BJ (cell line): ENCODE measurements at regions not wholly inside any gene's neighbourhood (a gene's known extent, or its start where the extent isn't known, plus 50 kb on each side); places are given as distances from the start of the nearest gene placed in this dataset.

Experiments
- CTCF ChIA-PET: fragments of 350-600 bp; formaldehyde crosslinking; extraction: SDS; loops from one replicate; lab custom pipeline; 2021; ENCODE audit warnings: antibody characterized with exemption, inconsistent platforms; lab: Yijun Ruan, JAX
- POLR2A ChIA-PET: fragments of 300-600 bp; sonication (Branson Sonifier 250); formaldehyde crosslinking; extraction: SDS; loops from one replicate; lab custom pipeline; 2021; ENCODE audit warnings: antibody characterized with exemption; lab: Charles Lee
- DNase-seq: peaks from one replicate; pipeline ENCODE4 v3.0.0-alpha.2; 2011; ENCODE audit warnings: low read depth
- H3K27me3 ChIP-seq: 2 replicates; pipeline ENCODE4 v1.6.0; 2011; ENCODE audit warnings: low read length; ENCODE audit not compliant: control insufficient read depth, insufficient read depth
- H3K36me3 ChIP-seq: 2 replicates; pipeline ENCODE4 v1.5.1; 2011; ENCODE audit warnings: low read length; ENCODE audit not compliant: control insufficient read depth, insufficient read depth
- H3K4me3 ChIP-seq: 2 replicates; pipeline ENCODE4 v1.5.1; 2011; ENCODE audit warnings: low read depth, mild to moderate bottlenecking, control low read depth, low read length
- TF ChIP-seq, protein P1 (sequence below): IDR thresholded peaks from 2 replicates; pipeline ENCODE4 v1.5.1; 2011; ENCODE audit warnings: low read depth, mild to moderate bottlenecking, control low read depth, inconsistent platforms, low read length, moderate library complexity; ENCODE audit not compliant: insufficient read depth

DNA sequence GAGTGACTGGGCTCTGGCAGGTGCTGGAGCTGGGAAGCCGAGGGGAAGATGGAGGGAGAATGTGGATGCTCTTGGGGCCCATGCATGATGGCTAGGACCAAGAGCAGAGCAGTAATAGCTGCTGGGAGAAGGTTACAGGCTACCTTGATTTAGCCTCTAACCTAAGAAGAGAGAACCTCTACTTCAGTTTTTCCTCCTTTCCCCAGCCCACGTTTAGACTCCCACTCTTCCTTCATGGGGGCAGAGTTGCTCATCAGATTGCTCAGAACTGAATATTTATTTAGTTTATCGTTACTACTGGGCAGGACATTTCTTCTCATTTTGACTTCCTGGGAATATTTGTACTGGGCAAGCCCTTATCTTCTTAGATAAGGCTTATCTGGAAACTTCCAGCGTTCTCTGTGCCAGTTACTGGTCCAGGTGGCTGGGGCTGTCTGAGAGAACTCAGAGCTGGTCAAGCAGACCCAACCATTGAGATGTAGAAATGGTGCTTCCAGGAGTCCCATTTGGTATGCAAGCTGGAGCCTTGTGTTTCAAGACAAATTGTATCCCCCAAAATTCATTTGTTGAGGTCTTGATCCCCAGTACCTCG is 442.9 kb upstream of the BOD1L1 start:
- CTCF ChIA-PET, result interaction anchor here (1.6 kb wide), 1 partner anchor 10 kb away, joined by 4 read pairs; no protein-coding TSS in a partner anchor
- no peak overlapping the region for H3K4me3 ChIP-seq
- no peak for DNase-seq

DNA sequence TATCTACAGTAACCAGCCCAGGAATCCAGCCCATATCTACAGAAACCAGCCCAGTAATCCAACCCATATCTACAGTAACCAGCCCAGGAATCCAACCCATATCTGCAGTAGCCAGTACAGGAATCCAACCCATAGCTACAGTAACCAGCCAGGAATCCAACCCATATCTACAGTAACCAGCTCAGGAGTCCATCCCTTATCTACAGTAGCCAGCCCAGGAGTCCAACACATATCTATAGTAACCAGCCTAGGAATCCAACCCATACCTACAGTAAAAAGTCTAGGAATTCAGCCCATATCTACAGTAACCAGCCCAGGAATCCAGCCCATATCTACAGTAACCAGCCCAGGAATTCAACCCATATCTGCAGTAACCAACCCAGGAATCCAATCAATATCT is 445.0 kb upstream of the BOD1L1 start:
- ChIA-PET CTCF (no interaction called here), POLR2A (no interaction called here)
- no peak overlapping the region for H3K4me3 ChIP-seq
- DNase-seq, result no peak
- TF ChIP-seq, protein P1, sequence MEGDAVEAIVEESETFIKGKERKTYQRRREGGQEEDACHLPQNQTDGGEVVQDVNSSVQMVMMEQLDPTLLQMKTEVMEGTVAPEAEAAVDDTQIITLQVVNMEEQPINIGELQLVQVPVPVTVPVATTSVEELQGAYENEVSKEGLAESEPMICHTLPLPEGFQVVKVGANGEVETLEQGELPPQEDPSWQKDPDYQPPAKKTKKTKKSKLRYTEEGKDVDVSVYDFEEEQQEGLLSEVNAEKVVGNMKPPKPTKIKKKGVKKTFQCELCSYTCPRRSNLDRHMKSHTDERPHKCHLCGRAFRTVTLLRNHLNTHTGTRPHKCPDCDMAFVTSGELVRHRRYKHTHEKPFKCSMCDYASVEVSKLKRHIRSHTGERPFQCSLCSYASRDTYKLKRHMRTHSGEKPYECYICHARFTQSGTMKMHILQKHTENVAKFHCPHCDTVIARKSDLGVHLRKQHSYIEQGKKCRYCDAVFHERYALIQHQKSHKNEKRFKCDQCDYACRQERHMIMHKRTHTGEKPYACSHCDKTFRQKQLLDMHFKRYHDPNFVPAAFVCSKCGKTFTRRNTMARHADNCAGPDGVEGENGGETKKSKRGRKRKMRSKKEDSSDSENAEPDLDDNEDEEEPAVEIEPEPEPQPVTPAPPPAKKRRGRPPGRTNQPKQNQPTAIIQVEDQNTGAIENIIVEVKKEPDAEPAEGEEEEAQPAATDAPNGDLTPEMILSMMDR, result no peak
- no peaks in the 10 kb centered on the region for H3K27me3 ChIP-seq
- no peaks in the 10 kb centered on the region for H3K36me3 ChIP-seq

More for the DNA sequence above, 442.9 kb upstream of the BOD1L1 start:
- POLR2A ChIA-PET, result no interaction called here
- H3K27me3 ChIP-seq, result no peaks in the 10 kb centered on the region
- no peaks in the 10 kb centered on the region for H3K36me3 ChIP-seq
- TF ChIP-seq, protein P1, result no peak

DNA sequence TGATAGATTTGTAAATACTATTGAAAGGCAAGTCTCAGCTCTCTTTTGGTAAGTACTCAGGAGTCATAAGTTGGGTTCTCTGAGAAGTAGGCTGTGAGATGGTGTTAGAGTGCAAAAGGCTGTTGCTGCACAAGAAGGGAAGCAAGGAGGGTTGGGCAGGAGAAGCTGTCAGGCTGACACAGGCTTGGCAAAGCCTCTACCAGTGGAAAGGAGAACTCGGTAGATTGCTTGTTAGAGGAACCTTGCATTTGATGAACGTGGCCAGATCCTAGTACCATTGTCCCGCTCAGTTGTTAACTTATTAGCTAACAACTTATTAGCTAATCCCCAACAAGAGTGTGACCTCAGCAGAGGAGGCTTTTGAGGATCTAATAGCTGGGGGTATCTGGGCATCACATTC is 449.3 kb upstream of the BOD1L1 start:
- TF ChIP-seq, protein P1, result no peak
- no peaks in the 10 kb centered on the region for H3K27me3 ChIP-seq
- ChIA-PET POLR2A (no interaction called here), CTCF (interaction anchor here (1.5 kb wide), 1 partner anchor 8 kb away, joined by 4 read pairs; no protein-coding TSS in a partner anchor)
- no peak for DNase-seq
- H3K36me3 ChIP-seq, result no peaks in the 10 kb centered on the region
- H3K4me3 ChIP-seq, result no peak overlapping the region

DNA sequence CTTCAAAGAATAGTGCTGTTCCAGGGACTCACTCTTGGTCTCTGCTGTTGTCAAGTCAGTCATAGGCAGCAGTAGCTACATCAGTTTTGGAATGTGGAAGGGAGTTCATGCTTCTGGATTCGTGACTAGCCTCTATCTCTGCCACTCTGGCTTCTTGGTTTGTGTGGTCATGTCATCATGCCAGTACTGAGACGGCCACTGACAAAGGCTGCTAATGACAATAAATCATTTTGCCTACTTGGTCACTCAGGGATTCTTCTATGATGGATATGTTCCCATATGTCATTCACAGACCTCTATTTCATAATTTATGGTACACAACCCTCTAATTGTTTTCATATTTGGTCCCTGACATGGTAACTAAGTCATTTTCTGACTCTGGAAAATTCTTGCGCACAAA is 450.8 kb upstream of the BOD1L1 start:
- CTCF ChIA-PET, result interaction anchor here (0.6 kb wide), 1 partner anchor 48 kb away, joined by 3 read pairs; no protein-coding TSS in a partner anchor

DNA sequence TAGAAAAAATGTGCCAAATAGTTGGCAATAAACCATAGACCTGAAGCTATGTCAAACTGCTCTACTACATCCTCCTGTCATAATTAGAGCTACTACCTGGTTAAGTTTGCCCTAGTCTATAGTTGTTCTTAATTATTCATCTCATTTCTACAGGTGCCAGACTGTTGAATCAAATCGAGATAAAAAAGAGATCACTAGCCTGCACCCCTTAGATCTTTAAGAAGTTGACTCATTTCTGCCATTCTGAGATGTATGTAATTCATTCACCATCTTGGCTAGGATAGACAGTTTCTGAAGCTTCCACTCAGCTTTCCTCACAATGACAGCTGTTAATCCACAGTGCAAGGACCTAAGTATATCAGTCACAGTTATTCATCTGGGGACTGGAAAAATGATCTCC is 452.1 kb upstream of the BOD1L1 start:
- no peak overlapping the region for H3K4me3 ChIP-seq
- DNase-seq, result no peak
- no peaks in the 10 kb centered on the region for H3K36me3 ChIP-seq
- ChIA-PET POLR2A (no interaction called here), CTCF (interaction anchor here (0.7 to 1.6 kb wide), 2 partner anchors 8 to 10 kb away, joined by 3 to 4 read pairs; no protein-coding TSS in a partner anchor)
- H3K27me3 ChIP-seq, result no peaks in the 10 kb centered on the region
- TF ChIP-seq, protein P1, result no peak

More for the DNA sequence above, 450.8 kb upstream of the BOD1L1 start:
- Histone ChIP-seq H3K4me3 (no peak overlapping the region), H3K27me3 (no peaks in the 10 kb centered on the region), H3K36me3 (no peaks in the 10 kb centered on the region)
- DNase-seq, result no peak
- TF ChIP-seq, protein P1, result no peak
- POLR2A ChIA-PET, result no interaction called here
